ENCODE measurements at regions not wholly inside any gene's neighbourhood (a gene's known extent, or its start where the extent isn't known, plus 50 kb on each side); places are given as distances from the start of the nearest gene placed in this dataset.

DNA sequence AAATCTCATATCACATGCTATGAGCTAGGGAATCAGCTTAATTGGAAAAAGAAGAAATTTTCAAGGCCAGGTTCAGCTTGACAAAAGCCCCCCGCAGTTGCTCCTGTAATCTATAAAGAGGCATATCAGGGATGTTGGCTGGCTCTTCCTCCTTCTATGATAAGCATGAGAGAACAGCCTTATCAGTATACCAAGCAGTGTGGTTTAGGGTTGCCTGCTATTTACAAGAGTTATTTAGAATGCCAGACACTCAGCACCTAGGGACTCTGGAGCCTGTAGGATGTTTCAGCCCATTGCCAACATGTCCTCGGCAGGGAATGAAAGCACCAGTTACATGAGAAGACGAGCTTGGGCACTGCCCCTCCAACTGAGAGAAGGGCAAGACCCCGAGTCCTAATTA is 89.5 kb upstream of the TMPO start:
- H3K4me3 ChIP-seq (ENCODE audit: low read depth, low read length) = no peak overlapping the region
- no peak for DNase-seq (ENCODE audit: low read depth)
- TF ChIP-seq, protein P1, sequence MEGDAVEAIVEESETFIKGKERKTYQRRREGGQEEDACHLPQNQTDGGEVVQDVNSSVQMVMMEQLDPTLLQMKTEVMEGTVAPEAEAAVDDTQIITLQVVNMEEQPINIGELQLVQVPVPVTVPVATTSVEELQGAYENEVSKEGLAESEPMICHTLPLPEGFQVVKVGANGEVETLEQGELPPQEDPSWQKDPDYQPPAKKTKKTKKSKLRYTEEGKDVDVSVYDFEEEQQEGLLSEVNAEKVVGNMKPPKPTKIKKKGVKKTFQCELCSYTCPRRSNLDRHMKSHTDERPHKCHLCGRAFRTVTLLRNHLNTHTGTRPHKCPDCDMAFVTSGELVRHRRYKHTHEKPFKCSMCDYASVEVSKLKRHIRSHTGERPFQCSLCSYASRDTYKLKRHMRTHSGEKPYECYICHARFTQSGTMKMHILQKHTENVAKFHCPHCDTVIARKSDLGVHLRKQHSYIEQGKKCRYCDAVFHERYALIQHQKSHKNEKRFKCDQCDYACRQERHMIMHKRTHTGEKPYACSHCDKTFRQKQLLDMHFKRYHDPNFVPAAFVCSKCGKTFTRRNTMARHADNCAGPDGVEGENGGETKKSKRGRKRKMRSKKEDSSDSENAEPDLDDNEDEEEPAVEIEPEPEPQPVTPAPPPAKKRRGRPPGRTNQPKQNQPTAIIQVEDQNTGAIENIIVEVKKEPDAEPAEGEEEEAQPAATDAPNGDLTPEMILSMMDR (IDR thresholded peaks at IDR 0.05; ENCODE audit: insufficient read depth, low read length, poor library complexity, severe bottlenecking) = no peak
- no peaks in the 10 kb centered on the region for H3K36me3 ChIP-seq (ENCODE audit: control insufficient read depth, insufficient read depth, low read length)
- no peaks in the 10 kb centered on the region for H3K27me3 ChIP-seq (ENCODE audit: control insufficient read depth, insufficient read depth, low read length)

DNA sequence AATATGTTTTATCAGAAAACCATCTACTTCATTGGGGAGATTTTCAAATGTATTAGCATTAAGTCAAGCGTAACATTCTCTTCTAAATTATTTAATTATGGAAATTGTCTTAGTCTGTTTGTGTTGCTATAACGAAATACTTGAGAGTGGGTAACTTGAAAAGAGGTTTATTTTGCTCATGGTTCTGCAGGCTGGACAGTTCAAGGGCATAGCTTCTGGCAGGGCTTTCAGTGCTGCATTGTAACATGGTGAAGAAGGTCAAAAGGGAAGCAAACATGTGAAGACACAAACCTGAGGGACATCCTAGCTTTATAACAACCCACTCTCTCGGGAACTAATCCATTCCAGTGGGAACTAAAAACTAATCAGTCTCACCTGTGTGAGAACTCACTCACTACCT is 84.3 kb upstream of the TMPO start:
- Histone ChIP-seq H3K36me3 (ENCODE audit: control insufficient read depth, insufficient read depth, low read length) (no peaks in the 10 kb centered on the region), H3K4me3 (ENCODE audit: low read depth, low read length) (no peak overlapping the region), H3K27me3 (ENCODE audit: control insufficient read depth, insufficient read depth, low read length) (no peaks in the 10 kb centered on the region)
- TF ChIP-seq, protein P1 (IDR thresholded peaks at IDR 0.05; ENCODE audit: insufficient read depth, low read length, poor library complexity, severe bottlenecking) = no peak
- no peak for DNase-seq (ENCODE audit: low read depth)

DNA sequence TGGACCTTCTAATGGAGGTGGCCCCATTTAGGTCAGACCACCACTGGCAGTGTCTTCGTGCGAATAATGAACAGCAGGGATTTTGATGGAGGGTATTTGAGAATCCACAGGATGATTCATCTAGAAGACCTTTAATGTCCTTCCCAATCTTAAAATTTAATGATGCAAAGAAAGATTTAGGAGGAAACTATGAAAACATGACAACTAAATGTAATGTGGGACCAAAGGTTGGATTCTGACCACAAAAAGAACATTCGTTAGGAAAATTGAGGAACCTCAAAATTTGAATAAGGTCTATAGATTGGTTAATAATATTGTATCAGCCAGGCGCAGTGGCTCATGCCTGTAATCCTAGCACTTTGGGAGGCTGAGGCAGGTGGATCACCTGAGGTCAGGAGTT is 78.2 kb upstream of the TMPO start:
- TF ChIP-seq, protein P1 (IDR thresholded peaks at IDR 0.05; ENCODE audit: insufficient read depth, low read length, poor library complexity, severe bottlenecking) = no peak
- no peak for DNase-seq (ENCODE audit: low read depth)

DNA sequence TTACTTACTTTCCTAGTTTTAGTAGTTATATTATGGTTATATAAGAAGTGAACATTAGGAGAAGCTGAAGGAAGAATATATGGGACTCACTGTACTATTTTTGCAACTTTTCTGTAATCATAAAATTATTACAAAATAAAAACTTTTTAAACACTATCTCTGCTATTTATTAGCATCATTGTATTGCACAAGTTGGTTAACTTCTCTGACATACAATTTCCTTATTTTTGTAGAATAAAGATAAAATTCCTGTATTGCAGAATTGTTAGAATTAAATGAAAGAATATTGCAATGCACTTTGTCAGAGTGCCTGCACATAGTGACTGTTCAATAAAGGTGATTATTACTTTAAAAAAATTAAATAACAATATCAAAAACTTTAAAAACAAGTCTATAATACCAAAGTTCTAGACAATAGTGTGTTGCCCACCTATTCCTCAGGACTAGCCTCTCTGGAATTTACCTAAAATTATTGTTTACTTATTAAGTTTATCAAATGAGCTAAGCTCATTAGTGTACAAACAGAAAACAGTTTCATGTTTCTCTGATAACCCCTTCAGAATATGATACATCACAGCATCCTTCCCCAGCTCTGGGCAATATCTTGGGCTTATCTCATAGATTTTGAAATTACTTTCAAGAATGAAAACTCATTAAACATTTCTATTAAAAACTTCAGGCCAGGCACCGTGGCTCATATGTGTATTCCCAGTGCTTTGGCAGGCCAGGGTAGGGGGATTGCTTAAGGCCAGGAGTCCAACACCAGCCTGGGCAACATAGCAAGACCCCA is 77.4 kb upstream of the TMPO start:
- Histone ChIP-seq H3K27me3 (ENCODE audit: control insufficient read depth, insufficient read depth, low read length) (no peaks in the 10 kb centered on the region), H3K4me3 (ENCODE audit: low read depth, low read length) (no peak overlapping the region), H3K36me3 (ENCODE audit: control insufficient read depth, insufficient read depth, low read length) (no peaks in the 10 kb centered on the region)
- TF ChIP-seq, protein P1 (IDR thresholded peaks at IDR 0.05; ENCODE audit: insufficient read depth, low read length, poor library complexity, severe bottlenecking) = no peak
- no peak for DNase-seq (ENCODE audit: low read depth)

More for the DNA sequence above, 78.2 kb upstream of the TMPO start:
- no peaks in the 10 kb centered on the region for H3K27me3 ChIP-seq (ENCODE audit: control insufficient read depth, insufficient read depth, low read length)
- no peak overlapping the region for H3K4me3 ChIP-seq (ENCODE audit: low read depth, low read length)
- H3K36me3 ChIP-seq (ENCODE audit: control insufficient read depth, insufficient read depth, low read length) = no peaks in the 10 kb centered on the region

DNA sequence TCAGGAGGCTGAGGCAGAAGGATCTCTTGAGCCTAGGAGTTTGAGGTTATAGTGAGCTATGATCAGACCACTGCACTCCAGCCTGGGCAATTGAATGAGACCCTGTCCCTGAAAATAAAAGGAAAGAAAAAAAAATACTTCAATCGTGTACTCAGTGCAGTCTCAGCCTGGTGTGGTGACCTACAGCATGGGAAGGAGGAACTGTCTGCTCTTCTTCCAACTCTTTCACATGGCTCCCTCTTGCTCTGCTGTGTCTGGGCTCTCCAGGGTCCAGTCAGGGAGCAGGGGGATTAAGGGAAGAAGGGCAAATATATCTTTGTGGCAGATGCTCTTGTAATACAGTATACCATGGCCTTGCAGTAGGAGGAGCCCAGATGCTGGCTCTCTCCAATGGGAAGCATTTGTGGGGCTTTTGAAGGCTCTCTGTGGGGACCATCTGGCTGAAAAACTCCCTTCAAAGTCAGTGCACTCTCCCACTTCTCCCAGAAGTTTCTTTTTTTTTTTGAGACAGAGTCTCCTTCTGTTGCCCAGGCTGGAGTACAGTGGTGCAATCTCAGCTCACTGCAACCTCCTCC is 76.6 kb upstream of the TMPO start:
- TF ChIP-seq, protein P1 (IDR thresholded peaks at IDR 0.05; ENCODE audit: insufficient read depth, low read length, poor library complexity, severe bottlenecking) = no peak
- no peak for DNase-seq (ENCODE audit: low read depth)
- no peak overlapping the region for H3K4me3 ChIP-seq (ENCODE audit: low read depth, low read length)

More for the DNA sequence above, 76.6 kb upstream of the TMPO start:
- no peaks in the 10 kb centered on the region for H3K36me3 ChIP-seq (ENCODE audit: control insufficient read depth, insufficient read depth, low read length)
- H3K27me3 ChIP-seq (ENCODE audit: control insufficient read depth, insufficient read depth, low read length) = no peaks in the 10 kb centered on the region

Measured in kidney epithelial cell (primary cell).